GM23248 (cell line): ENCODE measurements at regions not wholly inside any gene's neighbourhood (a gene's known extent, or its start where the extent isn't known, plus 50 kb on each side); places are given as distances from the start of the nearest gene placed in this dataset.
A peak's percentile ranks its signal among the peaks of the same experiment; 100 is the strongest.

Experiments
- DNase-seq: peaks from one replicate; pipeline ENCODE4 v3.0.0-alpha.2; 2015
- H2AFZ ChIP-seq: fragments of 200-600 bp; sonication (generic); 2 replicates; pipeline ENCODE4 v1.6.1; 2016; ENCODE audit warnings: antibody characterized with exemption
- H3F3A ChIP-seq: fragments of 200-600 bp; sonication (generic); 2 replicates; pipeline ENCODE4 v1.6.1; 2016; ENCODE audit warnings: mild to moderate bottlenecking, antibody characterized with exemption, mixed run types; ENCODE audit not compliant: insufficient read depth
- H3K27ac ChIP-seq: fragments of 200-600 bp; sonication (generic); 2 replicates; pipeline ENCODE4 v1.5.1; 2016; ENCODE audit warnings: mild to moderate bottlenecking
- H3K27me3 ChIP-seq: fragments of 200-600 bp; sonication (generic); replicated peaks from 2 replicates; pipeline ENCODE4 v1.6.1; 2016; ENCODE audit warnings: mild to moderate bottlenecking; ENCODE audit not compliant: insufficient read depth
- H3K36me3 ChIP-seq: fragments of 200-600 bp; sonication (generic); 2 replicates; pipeline ENCODE4 v1.6.1; 2016; ENCODE audit warnings: low read depth, mild to moderate bottlenecking
- H3K4me1 ChIP-seq: fragments of 200-600 bp; sonication (generic); 2 replicates; pipeline ENCODE4 v1.6.1; 2016; ENCODE audit warnings: mild to moderate bottlenecking; ENCODE audit not compliant: insufficient read depth
- H3K4me2 ChIP-seq: fragments of 200-600 bp; sonication (generic); one replicate; pipeline ENCODE4 v1.6.1; 2016; ENCODE audit warnings: mild to moderate bottlenecking; ENCODE audit not compliant: unreplicated experiment
- H3K4me3 ChIP-seq: fragments of 200-600 bp; sonication (generic); 2 replicates; pipeline ENCODE4 v1.5.1; 2016; ENCODE audit warnings: mild to moderate bottlenecking
- H3K79me2 ChIP-seq: fragments of 200-600 bp; sonication (generic); 2 replicates; pipeline ENCODE4 v1.6.1; 2016; ENCODE audit warnings: mild to moderate bottlenecking; ENCODE audit not compliant: insufficient read depth
- H3K9ac ChIP-seq: fragments of 200-600 bp; sonication (generic); 2 replicates; pipeline ENCODE4 v1.6.1; 2016; ENCODE audit warnings: mild to moderate bottlenecking
- H3K9me2 ChIP-seq: fragments of 200-600 bp; sonication (generic); 2 replicates; pipeline ENCODE4 v1.6.1; 2016; ENCODE audit warnings: mixed run types, mild to moderate bottlenecking, moderate library complexity; ENCODE audit not compliant: insufficient read depth
- H3K9me3 ChIP-seq: fragments of 200-600 bp; sonication (generic); one replicate; pipeline ENCODE4 v1.6.1; 2017; ENCODE audit warnings: low read depth
- H4K20me1 ChIP-seq: fragments of 200-600 bp; sonication (generic); 2 replicates; pipeline ENCODE4 v1.6.0; 2016; ENCODE audit not compliant: insufficient read depth
- EZH2 ChIP-seq: fragments of 200-600 bp; sonication (generic); IDR thresholded peaks from 2 replicates; pipeline ENCODE4 v1.6.1; 2018; ENCODE audit warnings: antibody characterized with exemption, mild to moderate bottlenecking; ENCODE audit not compliant: insufficient read depth, poor library complexity, severe bottlenecking
- EZH2phosphoT487 ChIP-seq: fragments of 200-600 bp; sonication (generic); IDR thresholded peaks from 2 replicates; pipeline ENCODE4 v1.6.1; 2018; ENCODE audit warnings: antibody characterized with exemption, moderate library complexity, mild to moderate bottlenecking, low read depth; ENCODE audit not compliant: insufficient read depth
- WGBS, 2 experiments: methylation state at CpG; one replicate each; pipeline ENCODE4 v1.1.6; 2015 to 2017; ENCODE audit warnings: low lambda C conversion rate in 2 of 2, low coverage in 1 of 2; ENCODE audit errors: missing lambda C conversion rate in 2 of 2; 5-methylcytosine and 5-hydroxymethylcytosine counted together
- in situ Hi-C: fragments of 300-500 bp; cut with MboI; formaldehyde crosslinking; loops from 2 replicates; pipeline ENCODE4 v1.15.0; 2020

DNA sequence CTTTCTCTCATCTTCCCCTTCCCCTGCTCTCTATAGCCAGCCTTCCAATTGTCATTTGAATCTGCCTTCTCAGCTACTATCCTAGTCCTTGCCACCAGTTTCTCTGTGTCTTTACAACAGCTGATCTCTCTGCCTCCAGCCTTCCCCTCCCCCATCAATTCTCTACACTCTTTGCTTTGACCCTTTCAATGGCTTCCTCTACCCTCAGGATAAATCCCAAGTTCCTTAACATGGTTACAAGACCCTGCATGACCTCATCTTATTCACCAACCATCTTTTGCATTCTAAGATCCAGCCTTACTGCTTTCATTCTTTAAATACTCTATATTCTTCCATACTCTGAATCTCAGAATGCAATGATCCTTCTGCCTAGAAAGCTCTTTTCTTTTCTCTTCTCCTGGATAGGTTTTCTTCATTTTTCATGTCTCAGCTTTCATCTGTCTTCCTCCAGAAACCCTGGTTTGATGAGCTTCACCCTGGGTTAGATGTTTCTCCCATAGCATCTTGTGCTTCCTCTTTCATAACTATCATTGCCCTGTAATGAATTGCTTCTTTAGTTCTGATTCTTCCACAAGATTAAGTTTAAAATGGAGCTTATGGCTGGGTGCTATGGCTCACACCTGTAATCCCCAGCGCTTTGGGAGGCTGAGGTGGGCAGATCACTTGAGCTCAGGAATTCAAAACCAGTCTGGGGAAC lies 58.6 kb upstream of the ZSWIM6 start:
- no peak overlapping the region for H3K4me2 ChIP-seq
- no peak overlapping the region for H3K27ac ChIP-seq
- 85 to 87% methylated on average over 1 of the region's 1 CpG for WGBS, 2 experiments
- no peaks in the 10 kb centered on the region for H3K36me3 ChIP-seq
- 0 out of 2 replicates have a peak, but pooled peaks cover 4% of the 10 kb centered on the region for H3F3A ChIP-seq
- H3K4me1 ChIP-seq = peaks cover 16% of the 10 kb centered on the region
- H2AFZ ChIP-seq = no peak overlapping the region
- no peaks in the 10 kb centered on the region for H3K9me3 ChIP-seq
- H3K9me2 ChIP-seq = no peaks in the 10 kb centered on the region
- H4K20me1 ChIP-seq = no peaks in the 10 kb centered on the region
- no peaks in the 10 kb centered on the region for H3K79me2 ChIP-seq
- DNase-seq = no peak
- TF ChIP-seq EZH2phosphoT487 = no peak
- TF ChIP-seq EZH2 = no peak
- in situ Hi-C loops = no loop called here
- no peak overlapping the region for H3K4me3 ChIP-seq
- H3K9ac ChIP-seq = no peak overlapping the region
- H3K27me3 ChIP-seq = no peaks in the 10 kb centered on the region

DNA sequence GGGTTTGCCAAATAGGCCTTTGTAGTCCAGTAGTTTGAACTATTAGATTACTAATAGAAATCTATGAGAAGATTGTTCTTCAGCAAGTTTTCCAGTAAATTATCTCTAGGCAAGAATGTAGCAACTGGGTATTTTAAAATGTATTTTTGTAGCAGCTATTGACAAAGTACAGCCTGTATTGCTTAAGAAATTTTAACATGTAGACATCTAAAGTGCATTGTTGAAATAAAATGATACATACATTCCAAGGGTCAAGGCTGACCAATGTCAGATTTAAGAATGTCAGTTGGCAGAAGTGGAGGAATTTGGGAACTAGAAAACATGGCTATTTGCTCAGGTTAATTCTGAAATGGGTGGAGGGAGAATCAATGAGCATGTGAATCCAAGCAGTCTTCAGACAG lies 57.5 kb upstream of the ZSWIM6 start:
- Histone ChIP-seq H3K36me3 (no peaks in the 10 kb centered on the region), H3K4me1 (peaks cover 16% of the 10 kb centered on the region), H3K4me2 (peak overlapping the region; percentile 34), H3K79me2 (no peaks in the 10 kb centered on the region), H3K4me3 (no peak overlapping the region), H3K9me3 (no peaks in the 10 kb centered on the region), H3K27ac (0 out of 2 replicates have a peak overlapping the region, but pooled peaks have one; percentile 10), H3K9ac (no peak overlapping the region), H4K20me1 (no peaks in the 10 kb centered on the region), H3K27me3 (no peaks in the 10 kb centered on the region), H3F3A (0 out of 2 replicates have a peak, but pooled peaks cover 4% of the 10 kb centered on the region), H2AFZ (peak overlapping the region; percentile 59; the same call in 1 of the 2 replicates), H3K9me2 (no peaks in the 10 kb centered on the region)
- in situ Hi-C loops = no loop called here
- peak; percentile 36 for DNase-seq
- TF ChIP-seq EZH2phosphoT487 = no peak

DNA sequence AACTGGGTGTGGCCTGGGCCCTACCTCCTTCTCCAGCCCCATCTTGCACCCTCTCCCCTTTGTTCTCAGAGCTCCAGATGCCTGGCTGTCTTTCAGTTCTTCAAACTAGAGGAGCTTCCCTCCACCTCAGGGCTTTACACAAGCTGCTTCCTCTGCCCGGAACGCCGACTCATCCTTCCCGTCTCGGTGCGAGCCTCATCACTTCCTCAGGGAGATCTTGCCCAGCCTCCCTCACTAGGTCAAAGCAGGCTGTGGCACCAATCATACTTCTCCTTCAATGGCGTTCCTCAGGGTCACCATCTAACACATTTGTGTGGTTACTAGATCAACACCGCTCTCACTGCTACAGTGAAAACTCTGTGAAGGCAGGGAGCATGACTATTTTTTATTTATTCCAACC lies 56.2 kb upstream of the ZSWIM6 start:
- no peak overlapping the region for H3K4me3 ChIP-seq
- peaks cover 29% of the 10 kb centered on the region for H3K4me1 ChIP-seq
- WGBS, 2 experiments = 45 to 67% methylated on average over 8 of the region's 8 CpGs
- H3K9me2 ChIP-seq = no peaks in the 10 kb centered on the region
- no peaks in the 10 kb centered on the region for H3K79me2 ChIP-seq
- no peaks in the 10 kb centered on the region for H3K9me3 ChIP-seq
- H3K27me3 ChIP-seq = no peaks in the 10 kb centered on the region
- peak overlapping the region; percentile 26 for H3K4me2 ChIP-seq
- H3K9ac ChIP-seq = no peak overlapping the region
- H2AFZ ChIP-seq = peak overlapping the region; percentile 59
- H4K20me1 ChIP-seq = no peaks in the 10 kb centered on the region
- TF ChIP-seq EZH2phosphoT487 (no peak), EZH2 (no peak)
- in situ Hi-C loops = no loop called here
- no peaks in the 10 kb centered on the region for H3K36me3 ChIP-seq
- peak; percentile 73 for DNase-seq
- H3K27ac ChIP-seq = peak overlapping the region; percentile 23; the same call in 1 of the 2 replicates
- H3F3A ChIP-seq = 0 out of 2 replicates have a peak, but pooled peaks cover 4% of the 10 kb centered on the region

DNA sequence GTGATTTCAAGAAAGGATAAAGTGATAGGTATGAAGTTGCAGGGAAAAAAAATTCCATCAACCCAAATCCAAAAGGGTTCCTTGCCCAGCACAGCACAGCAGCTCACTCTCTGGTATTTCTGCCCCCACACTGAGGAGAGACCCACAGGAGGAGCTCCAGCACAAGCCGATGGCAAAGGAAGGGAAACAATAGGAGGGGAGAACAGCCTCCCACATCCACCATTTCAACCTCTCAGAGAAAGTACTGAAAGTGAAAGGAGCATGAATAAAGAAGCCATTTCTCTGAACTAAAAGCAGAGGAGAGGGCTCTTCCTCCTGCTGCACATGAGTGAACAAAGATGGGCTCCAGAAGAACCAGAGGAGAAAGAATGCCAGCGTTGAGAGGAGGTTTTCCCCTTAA lies 54.9 kb upstream of the ZSWIM6 start:
- H3F3A ChIP-seq = peaks cover 6% of the 10 kb centered on the region; the same call in 1 of the 2 replicates
- 0 to 2% methylated on average over 2 of the region's 2 CpGs for WGBS, 2 experiments
- no peaks in the 10 kb centered on the region for H3K27me3 ChIP-seq
- TF ChIP-seq EZH2 (no peak), EZH2phosphoT487 (no peak)
- H3K4me3 ChIP-seq = peak overlapping the region; percentile 60
- H4K20me1 ChIP-seq = no peaks in the 10 kb centered on the region
- peak overlapping the region; percentile 19; the same call in 1 of the 2 replicates for H3K27ac ChIP-seq
- H3K4me2 ChIP-seq = peak overlapping the region; percentile 88
- no peaks in the 10 kb centered on the region for H3K36me3 ChIP-seq
- peak overlapping the region; percentile 56 for H3K9ac ChIP-seq
- peak; percentile 46 for DNase-seq
- H3K9me3 ChIP-seq = no peaks in the 10 kb centered on the region
- peak overlapping the region; percentile 93 for H2AFZ ChIP-seq
- H3K4me1 ChIP-seq = peaks cover 34% of the 10 kb centered on the region
- H3K9me2 ChIP-seq = no peaks in the 10 kb centered on the region
- in situ Hi-C loops = no loop called here
- no peaks in the 10 kb centered on the region for H3K79me2 ChIP-seq
